RCC 7860 (cell line): ENCODE measurements at regions not wholly inside any gene's neighbourhood (a gene's known extent, or its start where the extent isn't known, plus 50 kb on each side); places are given as distances from the start of the nearest gene placed in this dataset.
"Not testable (repeated sequence)": the region's sequence is repeated elsewhere in the genome, so short reads cannot be mapped to it uniquely, and the experiment has no call there.

Experiments used
- DNase-seq: peaks from one replicate; pipeline ENCODE4 v3.0.0-alpha.2; 2015; ENCODE audit warnings: low spot score
- FAIRE-seq: peaks from 2 replicates; lab custom pipeline; 2012; peaks lifted over from hg19 to GRCh38; lab: Jason Lieb, UNC

DNA sequence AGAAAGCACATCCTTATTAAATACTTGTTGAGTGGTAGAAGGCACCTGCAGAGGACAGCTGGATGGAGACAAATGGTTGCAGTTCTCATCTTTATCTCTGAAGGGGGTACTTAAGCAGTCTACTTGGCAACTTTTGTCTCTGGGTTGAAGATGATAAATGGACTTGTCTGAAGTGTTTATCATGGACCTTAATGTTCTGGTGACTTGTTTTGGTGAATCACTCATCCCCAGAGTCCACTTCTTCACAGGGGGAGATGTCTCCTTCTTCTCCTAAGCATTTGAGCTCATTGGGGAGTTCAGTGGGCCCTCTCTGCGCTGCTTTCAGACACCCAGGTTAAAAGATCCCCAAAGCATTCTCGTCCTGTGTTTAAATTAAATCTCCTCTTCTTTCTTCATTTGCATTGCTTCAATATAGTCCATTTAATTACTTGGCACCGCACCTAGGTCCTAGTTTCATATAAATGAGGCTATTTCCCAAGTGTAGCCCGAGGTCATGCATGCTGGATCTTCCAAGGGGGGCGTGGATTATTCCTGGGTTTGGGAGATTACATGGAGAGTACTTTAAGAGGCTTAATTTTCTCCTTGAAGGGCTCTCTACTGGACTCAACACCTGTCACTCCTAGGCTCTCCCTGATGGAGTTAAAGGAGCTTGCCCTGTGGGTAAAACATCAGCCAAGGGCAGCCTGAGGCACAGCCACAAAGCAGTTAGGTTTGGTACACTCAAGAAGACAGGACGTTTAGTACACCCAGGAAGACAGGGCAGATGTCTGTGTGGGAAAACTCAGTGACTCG lies 239.3 kb upstream of the C2CD4B start:
- no peak for DNase-seq
- no peak for FAIRE-seq

DNA sequence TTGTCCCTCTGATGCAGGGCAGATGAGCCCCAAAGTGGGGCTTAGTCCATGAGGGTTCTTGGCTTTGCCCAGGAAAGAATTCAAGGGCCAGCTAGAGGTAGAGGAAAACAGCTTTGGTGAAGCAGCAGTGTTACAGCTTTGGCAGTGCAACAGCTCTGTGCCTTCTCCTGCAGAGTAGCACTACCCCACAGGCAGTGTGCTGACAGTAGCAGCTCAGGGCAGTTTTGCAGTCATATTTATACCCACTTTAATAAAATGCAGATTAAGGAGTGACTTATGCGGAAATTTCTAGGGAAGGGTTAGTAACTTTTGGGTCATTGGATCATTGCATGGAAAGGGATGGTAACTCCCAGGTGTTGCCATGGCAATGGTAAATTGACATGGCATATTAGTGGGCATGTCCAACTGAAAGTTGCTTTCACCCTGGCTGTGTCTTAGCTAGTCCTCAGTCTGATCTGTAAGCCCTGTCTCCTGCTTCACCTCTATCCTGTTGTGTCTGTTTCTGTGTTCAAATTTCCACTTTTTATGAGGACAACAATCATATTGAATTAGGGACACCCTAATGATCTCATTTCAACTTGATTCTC lies 241.3 kb upstream of the C2CD4B start:
- no peak for DNase-seq

GRCh38 chr15:62407216-62407615 lies 242.1 kb upstream of the C2CD4B start:
- FAIRE-seq (no peak), DNase-seq (no peak)

More for the DNA sequence above, 241.3 kb upstream of the C2CD4B start:
- FAIRE-seq = no peak

GRCh38 chr15:62407962-62408361 lies 242.9 kb upstream of the C2CD4B start:
- DNase-seq (no peak), FAIRE-seq (no peak)

DNA sequence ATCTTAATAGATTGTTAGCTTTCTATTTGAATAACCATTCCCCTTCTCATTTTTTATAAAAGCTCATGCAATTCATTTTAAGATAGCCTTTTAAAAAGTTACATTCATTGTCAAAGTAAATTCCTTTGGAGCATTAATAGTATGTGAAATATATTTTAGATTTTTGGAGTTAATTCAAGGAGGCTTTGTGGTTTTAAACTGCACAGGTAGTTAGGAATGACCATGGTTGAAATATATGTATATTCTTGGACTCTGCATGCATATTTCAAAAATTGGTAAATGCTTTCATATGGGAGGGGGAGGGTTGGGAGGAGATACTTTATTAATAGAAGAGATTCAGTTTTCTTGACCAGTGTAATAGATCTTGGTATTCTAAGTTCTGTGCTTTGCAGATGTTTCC lies 244.4 kb upstream of the C2CD4B start:
- DNase-seq = no peak
- no peak for FAIRE-seq

DNA sequence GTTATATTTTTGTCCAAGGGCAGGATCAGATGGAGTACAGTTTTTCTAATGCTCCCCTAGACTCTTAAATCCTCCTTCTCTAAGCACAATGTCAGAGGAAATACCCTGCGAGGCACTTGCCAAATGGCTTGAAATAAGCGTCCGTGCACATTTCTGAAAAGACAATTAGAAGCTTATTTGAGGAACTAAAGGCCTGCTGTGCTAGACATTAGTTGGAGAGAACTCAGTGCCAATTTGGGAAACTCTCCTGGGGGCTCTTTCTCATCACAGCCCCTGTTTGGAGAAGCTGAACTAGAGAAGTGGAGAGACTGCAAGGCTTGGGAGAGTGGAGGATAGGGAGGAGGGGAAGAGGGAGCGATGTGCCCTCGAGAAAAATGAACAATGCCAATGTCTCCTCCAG lies 247.6 kb upstream of the C2CD4B start:
- FAIRE-seq = no peak

GRCh38 chr15:62413153-62413552 lies 248.1 kb upstream of the C2CD4B start:
- DNase-seq (no peak), FAIRE-seq (no peak)

More for the DNA sequence above, 247.6 kb upstream of the C2CD4B start:
- DNase-seq = no peak

GRCh38 chr15:62413786-62414185 lies 248.7 kb upstream of the C2CD4B start:
- FAIRE-seq = no peak

DNA sequence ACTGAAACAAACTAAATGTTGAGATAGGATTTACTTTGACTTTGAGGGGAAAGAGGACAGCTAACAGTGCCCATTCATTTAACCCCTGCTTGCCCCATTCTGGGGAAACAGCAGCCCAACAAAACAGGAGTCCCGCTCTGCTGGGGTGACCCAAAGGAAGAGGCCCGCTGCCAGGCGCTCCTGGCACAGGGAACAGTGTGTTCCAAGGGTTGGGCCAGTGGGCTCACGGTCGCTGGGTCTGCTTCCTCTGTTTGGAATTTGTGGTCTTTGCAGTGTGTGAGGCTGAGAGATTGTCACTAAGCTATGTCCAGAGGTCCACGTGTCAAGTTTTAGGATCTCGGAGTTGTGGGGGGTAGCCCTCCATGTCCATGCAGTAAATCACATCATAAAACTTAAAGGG lies 250.4 kb upstream of the C2CD4B start:
- no peak for FAIRE-seq
- DNase-seq = no peak

More at GRCh38 chr15:62413786-62414185, 248.7 kb upstream of the C2CD4B start:
- DNase-seq = no peak

- DNase-seq (no peak), FAIRE-seq (no peak)
Observed at GRCh38 chr15:62416526-62416925, 251.4 kb upstream of the C2CD4B start.

DNA sequence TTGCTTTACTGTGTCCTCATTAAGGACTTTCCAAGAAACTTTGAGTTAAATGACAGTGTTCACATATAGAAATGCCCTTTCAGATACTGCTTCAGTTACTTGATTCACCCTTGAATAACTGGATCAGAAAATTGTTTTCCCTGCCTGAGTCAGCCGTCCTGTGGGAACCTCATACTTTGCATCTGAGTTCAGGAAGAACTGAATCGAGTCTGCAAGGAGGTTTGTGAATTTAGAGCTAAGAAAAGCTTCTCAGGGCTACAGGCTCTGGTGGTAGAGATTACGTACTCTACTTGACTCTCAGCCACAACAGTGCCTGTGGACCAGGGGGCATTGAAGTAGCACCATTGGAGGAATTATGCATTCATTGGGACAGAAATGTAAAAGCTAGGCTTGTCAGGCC lies 252.4 kb upstream of the C2CD4B start:
- FAIRE-seq (peak; percentile 60), DNase-seq (peak; percentile 24)

- FAIRE-seq, DNase-seq: not testable (repeated sequence)
Observed at GRCh38 chr15:62418496-62418895, 253.4 kb upstream of the C2CD4B start.

- FAIRE-seq = peak; percentile 57
- DNase-seq = no peak
Observed at GRCh38 chr15:62419192-62419591, 254.1 kb upstream of the C2CD4B start.

DNA sequence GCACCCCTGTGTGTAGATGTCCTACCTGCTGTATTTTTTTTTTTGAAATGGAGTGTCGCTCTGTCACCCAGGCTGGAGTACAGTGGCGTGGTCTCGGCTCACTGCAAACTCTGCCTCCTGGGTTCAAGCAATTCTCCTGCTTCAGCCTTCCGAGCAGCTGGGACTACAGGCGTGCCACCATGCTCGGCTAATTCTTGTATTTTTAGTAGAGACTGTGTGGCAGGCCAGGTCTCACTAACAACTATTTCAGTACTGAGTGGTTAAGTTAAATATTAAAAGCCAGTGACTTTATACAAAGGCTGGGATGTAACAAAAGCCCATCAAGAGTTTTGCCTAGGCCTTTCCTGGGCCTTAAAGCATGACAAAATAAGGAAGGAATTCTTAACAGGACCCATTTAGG lies 255.3 kb upstream of the C2CD4B start:
- FAIRE-seq (peak; percentile 97), DNase-seq (peak; percentile 78)

DNA sequence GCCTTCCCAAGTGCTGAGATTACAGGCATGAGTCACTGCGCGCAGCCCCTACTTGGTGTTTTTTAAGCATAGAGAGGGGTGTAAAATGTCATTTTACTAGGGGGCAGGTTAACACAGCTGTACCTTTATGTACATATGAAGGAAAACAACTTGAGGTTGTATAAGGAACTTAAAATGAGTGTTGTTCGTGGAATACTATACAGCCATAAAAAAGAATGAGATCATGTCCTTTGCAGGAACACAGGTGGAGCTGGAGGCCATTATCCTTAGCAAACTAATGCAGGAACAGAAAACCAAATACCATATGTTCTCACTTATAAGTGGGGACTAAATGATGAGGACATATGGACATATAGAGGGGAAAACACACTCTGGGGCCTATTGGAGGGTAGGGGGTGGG lies 256.2 kb upstream of the C2CD4B start:
- no peak for DNase-seq
- no peak for FAIRE-seq

GRCh38 chr15:62426387-62426956 lies 261.4 kb upstream of the C2CD4B start:
- FAIRE-seq (no peak), DNase-seq (no peak)

DNA sequence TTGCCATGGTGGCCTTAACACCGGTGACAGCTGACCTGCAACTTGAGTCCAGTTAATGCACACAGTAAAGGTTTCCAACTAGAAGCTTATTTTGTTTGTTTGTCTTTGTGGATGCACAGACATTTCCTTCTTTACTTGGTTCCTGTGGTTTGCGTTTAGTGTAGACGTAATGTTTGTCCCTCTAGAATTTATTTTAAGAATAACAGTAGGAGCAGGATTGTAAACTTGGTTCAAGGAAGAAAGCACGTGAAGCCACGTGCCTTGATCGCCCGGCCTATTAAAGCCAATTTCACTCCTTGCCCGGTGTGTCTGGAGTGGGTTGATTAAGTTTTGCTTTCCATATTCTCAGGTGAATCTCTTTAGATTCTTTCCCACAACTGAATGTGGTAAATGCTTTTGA lies 263.2 kb upstream of the C2CD4B start:
- no peak for FAIRE-seq
- DNase-seq = no peak

DNA sequence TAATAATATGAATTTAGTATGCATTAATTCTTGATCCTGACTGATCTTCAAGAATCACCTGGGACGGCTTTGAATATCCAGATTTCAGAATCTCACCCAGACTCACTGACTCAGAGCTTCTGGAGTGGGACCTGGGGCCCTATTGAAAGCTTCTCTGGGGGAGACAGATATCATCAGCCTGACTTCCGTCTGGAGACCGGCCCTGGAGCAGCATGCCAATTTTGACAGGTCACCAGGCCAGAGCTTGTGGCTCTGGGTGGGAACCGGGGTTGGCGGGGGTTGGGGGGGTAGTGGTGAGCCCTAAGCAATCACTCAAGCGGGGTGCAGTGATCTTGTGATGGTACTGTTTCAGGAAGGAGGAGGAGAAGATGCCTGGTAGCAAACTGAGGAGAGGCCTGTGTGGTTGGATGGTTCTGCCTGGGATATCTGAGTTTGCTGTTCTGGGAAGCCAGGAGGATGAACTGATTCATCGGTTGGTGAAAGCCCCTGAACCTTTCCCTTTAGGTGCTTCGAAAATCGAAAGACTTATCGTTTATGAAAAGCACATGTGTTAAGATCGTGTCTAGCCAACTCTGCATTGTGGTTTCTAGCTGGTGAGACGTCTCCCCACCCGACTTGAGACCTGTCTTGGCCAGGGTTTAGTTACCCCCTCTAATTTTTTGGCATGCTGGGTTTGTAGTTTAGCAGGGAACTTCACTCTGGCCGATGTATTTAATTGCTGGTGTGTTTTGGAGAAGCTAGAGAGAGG lies 263.9 kb upstream of the C2CD4B start:
- DNase-seq = no peak
- FAIRE-seq = no peak

DNA sequence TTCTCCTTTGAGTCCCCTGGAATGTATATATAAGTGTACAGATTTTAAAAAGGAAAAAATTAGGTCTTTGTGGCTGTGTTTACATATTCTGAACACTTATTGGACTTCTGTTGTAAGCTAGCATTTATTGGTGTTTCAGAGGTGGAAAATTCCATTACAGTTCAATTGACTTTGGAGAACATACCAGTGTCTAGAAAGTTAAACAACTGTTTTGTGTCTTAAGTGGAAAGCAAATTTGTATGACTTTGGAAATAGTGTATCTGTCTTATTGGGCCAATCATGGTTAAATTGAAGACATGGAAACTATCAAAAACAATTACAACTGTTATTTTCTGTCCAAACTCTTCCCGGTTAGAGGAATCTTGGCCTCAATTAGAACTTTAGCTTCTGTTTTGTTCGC lies 265.0 kb upstream of the C2CD4B start:
- no peak for FAIRE-seq
- DNase-seq = no peak

- no peak for DNase-seq
- FAIRE-seq = no peak
Observed at GRCh38 chr15:62430552-62430951, 265.5 kb upstream of the C2CD4B start.

GRCh38 chr15:62431008-62431797 lies 266.1 kb upstream of the C2CD4B start:
- DNase-seq (no peak), FAIRE-seq (no peak)
